BLaER1 (cell line): ENCODE measurements at regions not wholly inside any gene's neighbourhood (a gene's known extent, or its start where the extent isn't known, plus 50 kb on each side); places are given as distances from the start of the nearest gene placed in this dataset.

ENCODE experiments used
- H3K27ac ChIP-seq: shearing (Covaris generic); formaldehyde crosslinking; 2 replicates; pipeline ENCODE4 v1.8.1; 2022
- H3K27me3 ChIP-seq: shearing (Covaris generic); formaldehyde crosslinking; 2 replicates; pipeline ENCODE4 v1.8.1; 2022
- H3K36me3 ChIP-seq: shearing (Covaris generic); formaldehyde crosslinking; 2 replicates; pipeline ENCODE4 v1.8.1; 2022
- H3K4me1 ChIP-seq: shearing (Covaris generic); formaldehyde crosslinking; 2 replicates; pipeline ENCODE4 v1.8.1; 2022
- H3K4me2 ChIP-seq: shearing (Covaris generic); formaldehyde crosslinking; 2 replicates; pipeline ENCODE4 v1.8.1; 2022
- H3K4me3 ChIP-seq: shearing (Covaris generic); formaldehyde crosslinking; 2 replicates; pipeline ENCODE4 v1.8.1; 2022
- H3K9ac ChIP-seq: shearing (Covaris generic); formaldehyde crosslinking; 2 replicates; pipeline ENCODE4 v1.8.1; 2022
- H3K9me3 ChIP-seq: shearing (Covaris generic); formaldehyde crosslinking; 2 replicates; pipeline ENCODE4 v1.8.1; 2022
- H4K20me1 ChIP-seq: shearing (Covaris generic); formaldehyde crosslinking; 2 replicates; pipeline ENCODE4 v1.8.1; 2022
- Cebpa-rat ChIP-seq: shearing (Covaris generic); IDR thresholded peaks from 2 replicates; pipeline ENCODE4 v1.8.1; 2022

GRCh38 chr6:94026575-94026974 lies 607.2 kb upstream of the EPHA7 start:
- Histone ChIP-seq H4K20me1 (no peaks in the 10 kb centered on the region), H3K27me3 (no peaks in the 10 kb centered on the region), H3K9me3 (no peaks in the 10 kb centered on the region), H3K4me3 (no peak overlapping the region), H3K27ac (no peak overlapping the region), H3K9ac (no peak overlapping the region), H3K4me2 (no peak overlapping the region), H3K4me1 (no peaks in the 10 kb centered on the region), H3K36me3 (no peaks in the 10 kb centered on the region)
- TF ChIP-seq Cebpa-rat, result no peak

GRCh38 chr6:94005835-94006234 lies 586.5 kb upstream of the EPHA7 start:
- Histone ChIP-seq H4K20me1 (no peaks in the 10 kb centered on the region), H3K9ac (no peak overlapping the region), H3K27ac (no peak overlapping the region), H3K27me3 (no peaks in the 10 kb centered on the region), H3K36me3 (no peaks in the 10 kb centered on the region), H3K4me3 (no peak overlapping the region), H3K4me2 (no peak overlapping the region), H3K9me3 (no peaks in the 10 kb centered on the region), H3K4me1 (no peaks in the 10 kb centered on the region)
- TF ChIP-seq Cebpa-rat, result no peak

- H3K36me3 ChIP-seq, result no peaks in the 10 kb centered on the region
- TF ChIP-seq Cebpa-rat, result no peak
- no peaks in the 10 kb centered on the region for H4K20me1 ChIP-seq
- no peaks in the 10 kb centered on the region for H3K9me3 ChIP-seq
- no peak overlapping the region for H3K4me3 ChIP-seq
- H3K9ac ChIP-seq, result no peak overlapping the region
- no peaks in the 10 kb centered on the region for H3K4me1 ChIP-seq
- H3K4me2 ChIP-seq, result no peak overlapping the region
- H3K27me3 ChIP-seq, result no peaks in the 10 kb centered on the region
- H3K27ac ChIP-seq, result no peak overlapping the region
Measured at GRCh38 chr6:93992976-93993375, 573.6 kb upstream of the EPHA7 start.

GRCh38 chr6:93989630-93990029 lies 570.3 kb upstream of the EPHA7 start:
- Histone ChIP-seq H3K9ac (no peak overlapping the region), H3K4me1 (no peaks in the 10 kb centered on the region), H4K20me1 (no peaks in the 10 kb centered on the region), H3K27ac (no peak overlapping the region), H3K4me3 (no peak overlapping the region), H3K4me2 (no peak overlapping the region), H3K9me3 (no peaks in the 10 kb centered on the region), H3K27me3 (no peaks in the 10 kb centered on the region), H3K36me3 (no peaks in the 10 kb centered on the region)
- TF ChIP-seq Cebpa-rat, result no peak

GRCh38 chr6:93985953-93986352 lies 566.6 kb upstream of the EPHA7 start:
- Histone ChIP-seq H3K9ac (no peak overlapping the region), H3K36me3 (no peaks in the 10 kb centered on the region), H3K9me3 (no peaks in the 10 kb centered on the region), H3K27me3 (no peaks in the 10 kb centered on the region), H4K20me1 (no peaks in the 10 kb centered on the region), H3K4me2 (no peak overlapping the region), H3K27ac (no peak overlapping the region), H3K4me3 (no peak overlapping the region), H3K4me1 (no peaks in the 10 kb centered on the region)
- no peak for TF ChIP-seq Cebpa-rat

- Histone ChIP-seq H3K9ac (no peak overlapping the region), H4K20me1 (no peaks in the 10 kb centered on the region), H3K4me2 (no peak overlapping the region), H3K4me3 (no peak overlapping the region), H3K27ac (no peak overlapping the region), H3K9me3 (no peaks in the 10 kb centered on the region), H3K36me3 (no peaks in the 10 kb centered on the region), H3K4me1 (no peaks in the 10 kb centered on the region), H3K27me3 (no peaks in the 10 kb centered on the region)
- no peak for TF ChIP-seq Cebpa-rat
Measured at GRCh38 chr6:93975159-93975558, 555.8 kb upstream of the EPHA7 start.

GRCh38 chr6:93974332-93974731 lies 555.0 kb upstream of the EPHA7 start:
- TF ChIP-seq Cebpa-rat, result no peak
- H3K4me2 ChIP-seq, result no peak overlapping the region
- H3K4me1 ChIP-seq, result no peaks in the 10 kb centered on the region
- no peaks in the 10 kb centered on the region for H3K27me3 ChIP-seq
- H3K9ac ChIP-seq, result no peak overlapping the region
- H3K36me3 ChIP-seq, result no peaks in the 10 kb centered on the region
- H3K9me3 ChIP-seq, result no peaks in the 10 kb centered on the region
- H4K20me1 ChIP-seq, result no peaks in the 10 kb centered on the region
- H3K27ac ChIP-seq, result no peak overlapping the region
- H3K4me3 ChIP-seq, result no peak overlapping the region

- Histone ChIP-seq H3K27me3 (no peaks in the 10 kb centered on the region), H3K9me3 (no peaks in the 10 kb centered on the region), H3K4me1 (no peaks in the 10 kb centered on the region), H3K36me3 (no peaks in the 10 kb centered on the region), H3K4me2 (no peak overlapping the region), H4K20me1 (no peaks in the 10 kb centered on the region), H3K27ac (no peak overlapping the region), H3K9ac (no peak overlapping the region), H3K4me3 (no peak overlapping the region)
- no peak for TF ChIP-seq Cebpa-rat
Measured at GRCh38 chr6:93972791-93973190, 553.4 kb upstream of the EPHA7 start.

GRCh38 chr6:93970684-93971083 lies 551.3 kb upstream of the EPHA7 start:
- no peaks in the 10 kb centered on the region for H3K9me3 ChIP-seq
- TF ChIP-seq Cebpa-rat, result no peak
- H3K4me2 ChIP-seq, result no peak overlapping the region
- no peaks in the 10 kb centered on the region for H4K20me1 ChIP-seq
- no peaks in the 10 kb centered on the region for H3K4me1 ChIP-seq
- no peak overlapping the region for H3K9ac ChIP-seq
- no peaks in the 10 kb centered on the region for H3K27me3 ChIP-seq
- no peak overlapping the region for H3K4me3 ChIP-seq
- H3K27ac ChIP-seq, result no peak overlapping the region
- no peaks in the 10 kb centered on the region for H3K36me3 ChIP-seq

- Histone ChIP-seq H3K9ac (no peak overlapping the region), H3K4me3 (no peak overlapping the region), H3K9me3 (no peaks in the 10 kb centered on the region), H3K4me2 (no peak overlapping the region), H4K20me1 (no peaks in the 10 kb centered on the region), H3K27ac (no peak overlapping the region), H3K27me3 (no peaks in the 10 kb centered on the region), H3K4me1 (no peaks in the 10 kb centered on the region), H3K36me3 (no peaks in the 10 kb centered on the region)
- no peak for TF ChIP-seq Cebpa-rat
Measured at GRCh38 chr6:93968126-93968525, 548.8 kb upstream of the EPHA7 start.

- no peak overlapping the region for H3K4me3 ChIP-seq
- no peak overlapping the region for H3K4me2 ChIP-seq
- H3K27ac ChIP-seq, result no peak overlapping the region
- TF ChIP-seq Cebpa-rat, result no peak
- H3K27me3 ChIP-seq, result no peaks in the 10 kb centered on the region
- H3K9ac ChIP-seq, result no peak overlapping the region
- H4K20me1 ChIP-seq, result no peaks in the 10 kb centered on the region
- H3K36me3 ChIP-seq, result no peaks in the 10 kb centered on the region
- no peaks in the 10 kb centered on the region for H3K9me3 ChIP-seq
- no peaks in the 10 kb centered on the region for H3K4me1 ChIP-seq
Measured at GRCh38 chr6:93964926-93965325, 545.6 kb upstream of the EPHA7 start.
